ENCODE measurements at regions not wholly inside any gene's neighbourhood (a gene's known extent, or its start where the extent isn't known, plus 50 kb on each side); places are given as distances from the start of the nearest gene placed in this dataset.

GRCh38 chr11:19557720-19558140 lies 154.9 kb upstream of the NAV2 start:
- DNase-seq: no peak

- no peak for DNase-seq
Measured at GRCh38 chr11:19557185-19557584, 155.5 kb upstream of the NAV2 start.

GRCh38 chr11:19555266-19555665 lies 157.4 kb upstream of the NAV2 start:
- no peak for DNase-seq

GRCh38 chr11:19553683-19554333 lies 158.8 kb upstream of the NAV2 start:
- DNase-seq: no peak

GRCh38 chr11:19552656-19553260 lies 159.9 kb upstream of the NAV2 start:
- no peak for DNase-seq

- no peak for DNase-seq
Measured at GRCh38 chr11:19552161-19552560, 160.5 kb upstream of the NAV2 start.

GRCh38 chr11:19551457-19551856 lies 161.2 kb upstream of the NAV2 start:
- no peak for DNase-seq

GRCh38 chr11:19547044-19547443 lies 165.6 kb upstream of the NAV2 start:
- no peak for DNase-seq

GRCh38 chr11:19546325-19546724 lies 166.3 kb upstream of the NAV2 start:
- DNase-seq: no peak

- DNase-seq: no peak
Measured at GRCh38 chr11:19541521-19542049, 171.1 kb upstream of the NAV2 start.

- DNase-seq: no peak
Measured at GRCh38 chr11:19539861-19540260, 172.8 kb upstream of the NAV2 start.

GRCh38 chr11:19537803-19538453 lies 174.7 kb upstream of the NAV2 start:
- no peak for DNase-seq

GRCh38 chr11:19536131-19536530 lies 176.5 kb upstream of the NAV2 start:
- DNase-seq: no peak

- DNase-seq: no peak
Measured at GRCh38 chr11:19530505-19530904, 182.1 kb upstream of the NAV2 start.

GRCh38 chr11:19526119-19526518 lies 186.5 kb upstream of the NAV2 start:
- no peak for DNase-seq

GRCh38 chr11:19525714-19526113 lies 186.9 kb upstream of the NAV2 start:
- no peak for DNase-seq

GRCh38 chr11:19525276-19525675 lies 187.4 kb upstream of the NAV2 start:
- no peak for DNase-seq

GRCh38 chr11:19524171-19524671 lies 188.4 kb upstream of the NAV2 start:
- no peak for DNase-seq

- no peak for DNase-seq
Measured at GRCh38 chr11:19520681-19521080, 192.0 kb upstream of the NAV2 start.

- DNase-seq: no peak
Measured at GRCh38 chr11:19519912-19520641, 192.6 kb upstream of the NAV2 start.

GRCh38 chr11:19519353-19519752 lies 193.3 kb upstream of the NAV2 start:
- no peak for DNase-seq

GRCh38 chr11:19513253-19513652 lies 199.4 kb upstream of the NAV2 start:
- DNase-seq: no peak

- DNase-seq: no peak
Measured at GRCh38 chr11:19512618-19513017, 200.0 kb upstream of the NAV2 start.
